HG02870 (cell line): ENCODE measurements at regions not wholly inside any gene's neighbourhood (a gene's known extent, or its start where the extent isn't known, plus 50 kb on each side); places are given as distances from the start of the nearest gene placed in this dataset.
"Not testable (repeated sequence)": the region's sequence is repeated elsewhere in the genome, so short reads cannot be mapped to it uniquely, and the experiment has no call there.

Source experiments
- ATAC-seq: cut with Tn5 transposase; IDR thresholded peaks from one replicate; pipeline ENCODE4 v1.9.1; 2021; ENCODE audit warnings: mild to moderate bottlenecking, moderate library complexity; ENCODE audit not compliant: unreplicated experiment

DNA sequence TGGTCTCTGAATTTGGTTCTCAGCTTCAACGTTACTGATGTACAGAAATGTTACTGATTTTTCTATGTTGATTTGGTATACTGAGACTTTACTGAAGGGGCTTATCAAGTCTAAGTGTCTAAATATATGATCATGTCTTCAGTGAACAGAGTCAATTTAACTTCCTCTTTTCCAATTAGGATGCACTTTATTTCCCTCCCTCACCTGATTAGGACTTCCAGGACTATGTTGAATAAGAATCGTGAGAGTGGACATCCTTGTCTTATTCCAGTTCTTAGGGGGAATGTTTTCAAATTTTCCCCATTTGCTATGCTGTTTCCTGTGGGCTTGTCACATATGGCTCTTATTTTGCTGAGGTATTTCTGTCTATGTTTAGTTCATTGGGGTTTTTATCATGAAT lies 349.5 kb downstream of the PRR16 start:
- ATAC-seq, result no peak

DNA sequence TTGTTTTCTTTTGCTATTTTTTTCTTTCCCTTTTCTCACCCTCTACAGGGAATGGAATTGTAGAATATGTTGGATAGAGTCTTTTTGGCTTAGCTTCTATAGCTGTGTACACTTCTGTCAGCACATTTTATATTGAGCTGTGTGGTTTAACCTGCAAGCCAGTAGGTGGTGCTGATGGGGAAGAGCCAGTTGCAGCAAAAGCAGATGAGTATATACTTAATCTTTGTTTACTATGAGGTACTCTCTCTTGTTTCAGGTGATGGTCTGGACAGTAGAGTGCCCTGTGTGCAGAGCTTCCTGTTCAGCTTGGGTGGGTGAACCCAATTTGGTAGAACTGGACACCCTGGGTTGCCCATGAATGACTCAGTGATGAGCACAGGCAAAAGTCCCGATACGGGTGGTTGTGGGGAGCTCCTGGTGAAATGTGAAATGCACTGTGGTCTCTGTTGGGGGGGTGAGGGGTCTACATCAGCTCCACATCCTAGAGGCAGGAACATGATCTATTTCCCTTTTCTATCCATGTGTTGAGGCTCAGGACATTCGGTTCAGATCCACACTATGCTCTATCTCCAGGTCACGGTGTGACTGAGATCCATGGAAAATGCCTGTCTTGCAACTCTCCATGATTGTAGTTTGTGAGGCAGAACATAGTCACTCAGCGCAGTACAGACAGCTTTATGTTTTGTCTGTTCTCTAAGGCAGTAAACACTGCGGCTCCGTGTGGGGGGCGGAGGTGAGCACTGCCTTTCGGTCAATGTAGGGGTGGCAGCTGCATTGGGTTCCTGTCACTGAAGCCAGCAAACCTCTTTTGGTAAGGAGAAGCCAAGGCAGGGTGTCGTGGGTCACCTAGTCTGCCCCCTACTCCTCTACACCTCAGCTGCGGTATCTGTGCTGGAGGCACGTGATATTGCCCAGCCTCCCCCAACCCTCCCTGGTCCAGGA lies 353.2 kb downstream of the PRR16 start:
- ATAC-seq, result no peak

DNA sequence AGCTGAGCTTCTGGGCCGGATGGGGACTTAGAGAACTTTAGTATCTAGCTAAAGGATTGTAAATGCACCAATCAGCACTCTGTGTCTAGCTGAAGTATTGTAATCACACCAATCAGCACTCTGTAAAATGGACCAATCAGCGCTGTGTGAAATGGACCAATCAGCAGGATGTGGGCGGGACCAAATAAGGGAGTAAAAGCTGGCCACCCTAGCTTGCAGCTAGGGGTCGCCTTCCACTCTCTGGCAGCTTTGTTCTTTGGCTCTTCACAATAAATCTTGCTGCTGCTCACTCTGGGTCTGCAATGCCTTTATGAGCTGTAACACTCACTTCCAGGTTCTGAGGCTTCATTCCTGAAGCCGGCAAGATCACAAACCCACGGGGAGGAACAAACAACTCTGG lies 354.0 kb downstream of the PRR16 start:
- ATAC-seq, result no peak

DNA sequence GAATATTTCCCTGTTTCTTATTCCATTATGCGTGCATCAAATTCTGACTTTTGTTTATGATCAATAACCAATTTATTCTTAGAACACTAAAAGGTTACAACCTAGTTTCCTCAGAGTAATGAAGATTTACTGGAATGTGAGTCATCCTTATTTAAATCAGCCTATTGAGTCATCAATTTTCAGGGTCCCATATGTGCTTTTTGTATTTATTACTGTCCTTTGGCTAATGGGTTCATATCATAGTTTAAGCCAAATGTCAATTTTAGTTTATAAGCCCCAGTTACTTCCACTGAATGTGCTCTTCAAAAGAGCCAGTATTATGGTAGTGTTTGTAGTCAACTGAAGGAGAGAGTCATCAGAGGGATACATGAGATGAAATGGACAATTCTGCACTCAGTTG lies 359.2 kb downstream of the PRR16 start:
- ATAC-seq, result no peak

DNA sequence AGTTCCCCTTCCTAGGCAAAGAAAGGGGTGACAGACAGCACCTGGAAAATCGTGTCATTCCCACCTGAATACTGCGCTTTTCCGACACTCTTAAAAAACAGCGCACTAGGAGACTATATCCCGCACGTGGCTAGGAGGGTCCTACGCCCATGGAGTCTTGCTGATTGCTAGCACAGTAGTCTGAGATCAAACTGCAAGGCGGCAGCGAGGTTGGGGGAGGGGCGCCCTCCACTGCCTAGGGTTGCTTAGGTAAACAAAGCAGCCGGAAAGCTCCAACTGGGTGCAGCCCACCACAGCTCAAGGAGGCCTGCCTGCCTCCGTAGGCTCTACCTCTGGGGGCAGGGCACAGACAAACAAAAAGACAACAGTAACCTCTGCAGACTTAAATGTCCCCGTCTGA lies 367.5 kb downstream of the PRR16 start:
- not testable (repeated sequence) for ATAC-seq

DNA sequence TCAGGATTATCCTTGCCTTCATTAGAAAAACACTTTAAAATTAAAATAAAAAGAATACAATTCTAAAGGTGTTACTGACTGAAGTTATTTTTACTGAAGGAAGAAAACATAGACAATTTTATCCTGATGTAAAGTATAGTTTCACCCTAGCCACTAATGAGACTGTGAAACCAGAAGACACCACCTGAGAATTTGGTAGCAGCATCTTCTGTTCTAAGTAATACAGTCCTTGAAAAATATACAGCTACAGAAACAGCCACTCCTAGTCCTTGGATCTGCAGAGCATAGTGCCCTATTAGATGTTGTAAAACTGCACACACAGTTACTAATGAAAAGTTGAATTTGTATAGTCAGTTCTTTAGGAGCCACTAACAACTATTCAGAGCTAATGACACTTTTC lies 377.7 kb downstream of the PRR16 start:
- no peak for ATAC-seq

DNA sequence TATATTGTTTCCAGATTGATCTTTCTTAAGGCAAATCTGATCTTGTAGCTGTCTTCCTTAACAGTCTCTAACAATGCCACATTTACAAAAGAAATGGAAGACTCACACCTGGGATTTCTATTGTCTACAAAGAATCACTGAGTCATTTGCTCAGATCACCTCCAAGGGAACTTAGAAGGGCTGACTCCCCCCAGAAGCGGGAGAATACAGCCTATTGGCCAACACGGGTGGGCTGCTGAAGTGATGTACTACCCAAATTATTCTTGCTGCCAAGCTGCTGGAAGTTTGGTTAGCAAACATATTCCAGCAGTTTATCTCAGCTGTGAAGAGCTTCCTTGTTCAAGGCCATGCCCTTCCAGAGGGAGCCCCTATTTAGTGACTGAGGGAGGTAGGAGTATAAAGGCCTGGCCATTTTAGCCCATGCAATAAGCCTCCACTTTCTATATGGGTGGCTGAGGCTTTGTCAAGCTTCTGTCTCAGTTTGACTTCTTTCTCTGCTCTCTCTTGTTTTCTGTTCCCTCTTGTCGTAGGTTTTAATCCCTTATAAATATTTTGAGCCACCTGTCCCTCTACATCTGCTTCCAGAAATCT lies 379.4 kb downstream of the PRR16 start:
- no peak for ATAC-seq

DNA sequence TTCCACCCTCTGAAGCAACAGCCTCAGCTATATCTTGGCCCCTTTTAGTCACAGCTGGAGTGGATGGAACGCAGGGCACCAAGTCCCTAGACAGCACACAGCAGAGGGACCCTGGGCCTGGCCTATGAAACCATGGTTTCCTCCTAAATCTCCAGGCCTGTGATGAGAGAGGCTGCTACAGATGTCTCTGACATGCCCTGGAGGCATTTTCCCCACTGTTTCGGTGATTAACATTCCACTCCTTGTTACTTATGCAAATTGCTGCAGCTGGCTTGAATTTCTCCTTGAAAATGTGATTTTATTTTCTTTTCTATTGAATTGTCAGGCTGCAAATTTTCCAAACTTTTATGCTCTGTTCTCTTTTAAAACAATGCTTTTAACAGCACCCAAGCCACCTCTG lies 384.8 kb downstream of the PRR16 start:
- no peak for ATAC-seq

DNA sequence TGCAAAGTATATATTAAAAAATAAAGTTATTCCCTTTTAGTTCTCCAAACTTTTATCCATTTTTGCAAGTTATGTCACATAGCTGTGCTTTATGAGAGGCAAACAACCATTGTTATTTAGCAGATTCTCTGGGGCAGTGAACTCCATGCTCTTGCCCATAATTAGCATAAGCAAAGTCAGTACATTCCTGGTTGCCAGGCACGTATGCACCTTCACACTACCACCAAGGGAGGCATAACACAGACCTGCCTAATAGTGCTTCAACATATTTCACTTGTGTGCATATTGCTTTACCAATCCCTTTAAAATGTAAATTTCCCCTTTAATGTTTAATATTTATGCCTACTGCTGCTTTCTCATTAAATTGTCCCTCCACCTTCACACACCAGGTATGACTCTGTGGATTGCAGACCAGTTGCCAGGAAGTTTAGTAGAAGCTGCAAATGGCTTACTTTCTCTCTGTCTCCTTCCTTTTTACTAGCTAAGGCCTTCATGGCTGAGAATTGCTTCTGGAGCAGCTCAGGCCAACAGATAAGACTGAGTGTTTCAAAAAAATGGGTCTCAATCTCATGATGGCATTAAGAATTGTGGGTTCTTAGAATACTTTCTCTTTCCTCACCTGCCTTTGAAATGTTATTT lies 388.2 kb downstream of the PRR16 start:
- no peak for ATAC-seq

DNA sequence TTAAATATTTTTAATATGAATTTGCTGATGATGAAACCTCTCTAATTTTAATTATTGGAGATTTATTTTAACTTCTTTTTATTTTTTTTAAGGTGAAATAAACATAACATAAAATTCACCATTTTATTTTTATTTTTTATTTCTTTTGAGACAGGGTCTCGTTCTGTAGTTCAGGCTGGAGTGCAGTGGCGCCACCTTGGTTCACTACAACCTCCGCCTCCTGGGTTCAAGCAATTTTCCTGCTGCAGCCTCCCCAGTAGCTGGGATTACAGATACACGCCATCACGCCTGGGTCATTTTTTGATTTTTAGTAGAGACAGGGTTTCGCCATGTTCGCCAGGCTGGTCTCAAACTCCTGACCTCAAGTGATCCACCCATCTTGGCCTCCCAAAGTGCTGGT lies 402.9 kb downstream of the PRR16 start:
- no peak for ATAC-seq

DNA sequence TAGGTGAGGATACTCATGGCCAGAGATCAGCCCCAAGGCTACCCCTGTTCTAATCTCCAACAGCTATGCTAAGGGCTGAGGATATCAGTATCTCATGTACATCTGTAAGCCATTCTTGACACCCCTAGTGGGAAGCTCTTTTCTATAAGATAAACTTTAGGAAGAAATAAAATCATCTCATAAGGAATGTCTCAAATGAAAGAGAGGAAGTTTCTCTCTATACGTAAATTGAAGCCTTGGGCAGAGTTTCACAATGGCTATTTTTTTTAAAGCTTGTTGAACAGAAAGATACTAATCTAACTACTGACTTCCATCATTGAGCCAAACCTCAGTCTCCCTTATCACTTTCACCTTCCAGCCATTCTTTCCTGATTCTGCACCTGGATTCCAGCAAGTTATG lies 405.7 kb downstream of the PRR16 start:
- ATAC-seq, result no peak

DNA sequence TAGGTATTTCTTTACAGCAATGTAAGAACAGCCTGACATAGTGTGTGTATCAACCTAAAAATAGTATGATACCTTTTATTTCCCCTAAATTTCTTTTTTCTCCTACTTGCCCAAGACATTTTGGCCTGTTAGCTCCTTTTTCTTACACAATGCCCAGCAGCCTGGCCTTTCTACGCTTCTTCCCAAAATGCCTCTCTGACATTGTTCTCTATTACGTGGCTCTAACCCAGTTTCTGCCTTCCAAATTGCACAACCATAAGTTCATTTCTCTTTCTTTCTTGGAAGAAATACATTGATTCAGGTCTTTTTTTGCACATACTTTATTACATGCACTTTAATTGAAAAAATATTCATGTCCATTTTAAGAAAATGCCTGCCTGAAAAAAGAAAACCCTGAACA lies 408.2 kb downstream of the PRR16 start:
- ATAC-seq, result no peak

DNA sequence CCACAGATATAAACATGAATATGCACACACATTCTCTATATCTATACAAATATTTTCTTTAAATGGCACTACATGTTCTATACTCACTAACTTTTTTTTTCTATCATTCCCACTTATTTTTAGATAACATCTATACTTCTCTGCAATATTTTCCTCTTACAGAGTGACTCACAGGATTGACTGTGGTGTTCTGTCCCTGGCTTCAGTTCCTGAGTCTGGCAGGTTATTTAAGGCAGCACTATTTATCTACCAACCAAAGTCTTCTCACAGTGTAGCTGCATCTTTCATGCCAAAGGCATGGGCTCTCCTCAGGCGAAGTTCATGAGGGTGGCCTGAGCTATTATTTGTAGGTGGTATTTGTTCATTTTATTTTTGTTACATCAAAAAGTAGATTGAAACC lies 409.0 kb downstream of the PRR16 start:
- ATAC-seq, result no peak

DNA sequence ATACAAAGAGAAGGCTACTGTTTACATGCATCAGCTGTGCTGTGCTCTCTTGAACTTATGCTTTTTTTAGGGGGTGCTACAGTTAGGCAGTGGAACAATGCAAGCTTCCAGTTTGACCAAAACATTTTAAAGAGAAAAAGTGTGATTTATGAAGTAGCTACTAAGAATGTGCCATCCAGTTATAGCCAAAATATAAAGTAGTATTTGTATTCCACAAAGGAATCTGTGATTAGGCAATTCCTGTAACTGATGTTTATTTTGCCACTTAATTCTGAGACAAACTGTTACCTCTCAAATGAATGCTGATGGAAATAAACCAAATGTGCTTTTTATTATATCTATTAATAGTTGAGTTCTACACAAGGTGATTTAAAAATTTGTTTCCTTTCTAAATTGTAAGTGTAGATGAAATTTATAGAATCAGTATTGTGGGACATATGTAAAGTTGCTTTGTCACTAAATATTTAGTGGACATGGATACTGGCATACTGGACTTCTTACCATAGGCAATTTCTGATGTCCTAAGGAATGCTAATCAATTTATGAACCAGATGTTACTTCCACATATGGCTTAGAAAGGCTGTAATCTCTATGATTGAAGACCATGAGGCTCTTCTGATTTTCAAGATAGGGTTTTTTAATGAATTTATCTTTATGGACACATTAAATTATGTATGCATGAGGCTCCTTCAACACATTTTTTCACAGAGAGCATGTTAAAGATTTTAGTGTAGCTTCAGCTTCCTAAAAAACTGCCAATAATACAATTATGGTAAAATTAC lies 410.2 kb downstream of the PRR16 start:
- ATAC-seq, result no peak

DNA sequence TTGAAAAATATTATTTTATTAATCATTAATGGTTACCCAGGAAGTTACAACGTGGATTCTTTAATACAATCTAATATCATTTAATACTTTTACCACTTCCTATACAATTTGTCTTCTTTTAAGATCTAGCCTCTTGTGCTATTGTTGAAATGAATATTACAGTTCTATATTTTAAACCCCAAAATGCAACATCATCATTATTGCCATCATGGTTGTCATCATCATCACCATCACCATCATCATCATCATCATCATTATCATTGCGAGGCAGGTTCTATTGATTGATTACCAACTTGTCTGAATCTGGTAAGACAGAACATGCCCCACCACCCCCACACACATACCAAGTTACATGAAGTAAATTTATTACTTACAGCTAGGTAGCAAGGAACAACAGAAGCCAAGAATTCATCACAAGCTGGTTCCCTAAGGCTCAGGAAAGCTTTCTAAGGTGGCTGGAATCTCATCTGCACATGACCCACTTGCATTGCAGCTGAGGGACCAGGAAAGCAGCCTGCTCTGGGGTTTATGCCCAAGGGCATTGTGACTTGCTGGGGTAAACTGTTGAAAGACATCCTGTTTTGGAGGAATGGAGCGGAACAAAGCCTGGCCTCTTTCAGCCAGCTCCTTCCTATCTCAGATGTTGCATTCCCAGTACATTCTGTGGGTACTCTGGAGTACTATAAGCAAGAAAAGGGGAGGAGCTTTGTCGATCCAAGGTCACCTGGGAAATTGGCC lies 418.1 kb downstream of the PRR16 start:
- ATAC-seq, result no peak

DNA sequence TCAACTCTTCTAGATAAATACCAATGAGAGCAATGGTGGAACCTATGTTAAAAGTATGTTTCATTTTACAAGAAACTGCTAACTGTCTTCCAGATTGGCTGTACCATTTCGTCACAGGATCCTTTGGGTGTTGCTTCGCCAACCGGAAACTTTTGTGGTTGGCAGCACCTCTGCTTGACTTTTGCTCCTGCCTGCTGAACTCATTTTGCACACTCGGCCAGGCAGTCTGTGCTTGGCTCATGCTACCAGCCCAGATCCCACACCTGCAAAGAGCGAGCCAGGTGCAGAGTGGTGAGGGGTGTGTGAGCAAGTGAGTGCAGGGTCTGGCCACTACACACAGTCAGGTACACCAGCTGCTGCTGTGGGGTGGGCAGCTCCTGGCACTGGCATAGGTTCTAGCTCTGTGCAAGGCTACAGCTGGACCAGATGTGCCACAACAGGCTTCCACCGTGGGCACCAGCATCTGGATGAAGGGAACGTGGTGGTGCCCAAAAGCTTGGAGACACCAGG lies 422.3 kb downstream of the PRR16 start:
- ATAC-seq, result no peak

DNA sequence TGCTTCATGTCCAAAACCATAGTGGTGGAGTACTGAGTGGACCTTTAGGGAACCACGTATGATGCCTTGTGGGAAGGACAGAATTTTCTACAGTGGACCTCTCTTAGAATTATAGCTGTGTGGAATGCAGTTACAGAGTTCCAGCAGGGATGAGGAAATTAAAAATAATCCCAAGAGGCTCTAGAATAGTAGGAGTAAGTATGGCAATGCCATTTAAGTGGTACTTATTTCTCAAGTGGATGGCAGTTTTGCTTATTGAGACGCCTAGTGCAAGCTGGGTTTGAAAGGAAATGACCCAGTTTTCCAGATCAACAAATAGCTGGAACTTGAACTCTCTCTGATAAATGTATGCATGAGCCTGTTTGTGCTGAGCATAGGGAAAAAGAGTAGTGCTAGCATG lies 431.6 kb downstream of the PRR16 start:
- ATAC-seq, result no peak

DNA sequence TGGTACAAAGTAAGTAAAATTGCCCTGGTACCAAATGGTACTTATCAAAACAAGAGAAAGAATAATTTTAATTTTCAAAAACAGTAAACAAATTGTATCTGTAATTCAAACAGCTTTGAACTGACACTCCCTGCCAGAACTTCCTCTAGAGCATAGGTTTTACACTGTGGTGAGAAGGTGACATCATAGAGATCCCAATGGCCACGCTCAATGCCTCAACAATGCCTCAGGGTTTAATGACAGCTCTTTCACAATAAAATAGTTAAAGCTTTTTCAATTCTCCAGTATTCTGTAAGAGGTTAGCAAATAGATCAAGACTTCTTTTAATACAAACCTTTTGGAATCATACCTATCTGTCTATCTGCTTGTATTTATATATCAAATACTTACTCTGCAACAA lies 437.1 kb downstream of the PRR16 start:
- ATAC-seq, result no peak

DNA sequence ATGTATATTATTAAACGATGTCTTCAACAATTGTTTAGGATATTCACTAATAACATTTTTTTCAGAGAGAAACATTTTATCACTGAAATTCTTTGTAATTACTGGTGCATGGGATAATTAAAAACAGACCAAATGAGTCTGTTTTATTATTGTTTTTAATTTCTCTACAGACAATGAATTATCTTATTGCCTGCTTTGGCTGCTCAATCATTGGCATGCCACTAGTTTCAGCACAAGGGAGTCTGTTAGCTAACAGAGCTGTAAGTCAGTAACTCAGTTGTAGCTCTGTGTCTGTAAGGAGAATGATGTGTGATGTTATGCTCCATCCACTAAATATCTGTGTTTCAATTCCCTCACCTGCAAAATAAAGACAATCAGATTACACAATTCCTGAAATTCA lies 443.9 kb downstream of the PRR16 start:
- ATAC-seq, result no peak

DNA sequence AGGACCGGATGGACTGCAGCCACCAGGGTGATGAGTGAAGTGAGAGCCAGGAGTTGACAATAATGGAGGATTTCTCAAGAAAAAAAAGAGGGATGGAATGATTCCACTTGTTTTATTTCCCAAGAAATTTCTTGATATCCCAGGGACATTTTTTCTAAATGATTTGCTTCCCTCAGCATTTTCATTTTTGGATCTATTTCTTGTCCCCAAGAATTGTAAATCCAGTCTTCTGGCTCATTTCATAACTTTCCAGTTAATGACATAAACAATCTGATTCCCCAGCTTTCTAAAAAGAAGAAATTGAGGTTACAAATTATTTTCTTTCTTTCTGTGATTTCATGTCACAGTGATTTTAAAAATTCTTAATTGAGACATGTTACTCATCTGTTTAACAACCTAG lies 446.5 kb downstream of the PRR16 start:
- no peak for ATAC-seq
